H1 (cell line): ENCODE measurements at regions not wholly inside any gene's neighbourhood (a gene's known extent, or its start where the extent isn't known, plus 50 kb on each side); places are given as distances from the start of the nearest gene placed in this dataset.

Experiments used
- CTCF ChIA-PET: fragments of 300-600 bp; sonication (Branson Sonifier 250); formaldehyde crosslinking; loops from one replicate; lab custom pipeline; 2021; ENCODE audit not compliant: partially characterized antibody; lab: Charles Lee
- POLR2A ChIA-PET: fragments of 300-600 bp; sonication (Branson Sonifier 250); formaldehyde crosslinking; loops from one replicate; lab custom pipeline; 2021; ENCODE audit warnings: inconsistent platforms; ENCODE audit not compliant: partially characterized antibody; lab: Charles Lee
- DNase-seq, 2 experiments: peaks; one replicate each; pipeline versions ENCODE4 v3.0.0 to v3.0.0-alpha.2; 2010 to 2022; ENCODE audit warnings: low spot score in 2 of 2, low read depth in 1 of 2, mixed read lengths in 1 of 2
- FAIRE-seq: peaks from 2 replicates; lab custom pipeline; 2011; peaks lifted over from hg19 to GRCh38; lab: Jason Lieb, UNC
- H2AFZ ChIP-seq: 2 replicates; pipeline ENCODE4 v1.8.1; 2012; ENCODE audit warnings: low read length, inconsistent platforms
- H2AK5ac ChIP-seq: 2 replicates; pipeline ENCODE4 v1.6.1; 2013; ENCODE audit warnings: low read depth, low read length
- H2BK120ac ChIP-seq: replicated peaks from 2 replicates; pipeline ENCODE3; 2013; ENCODE audit warnings: low read depth, low read length, inconsistent platforms
- H2BK12ac ChIP-seq: 2 replicates; pipeline ENCODE4 v1.6.1; 2013; ENCODE audit warnings: low read depth, low read length
- H2BK15ac ChIP-seq: 2 replicates; pipeline ENCODE4 v1.6.1; 2013; ENCODE audit warnings: low read length
- H2BK20ac ChIP-seq: 2 replicates; pipeline ENCODE4 v1.6.1; 2013; ENCODE audit warnings: low read length
- H2BK5ac ChIP-seq: 2 replicates; pipeline ENCODE4 v1.6.1; 2013; ENCODE audit warnings: low read depth, low read length
- H3K14ac ChIP-seq: 2 replicates; pipeline ENCODE4 v1.6.1; 2013; ENCODE audit warnings: inconsistent platforms; ENCODE audit not compliant: insufficient read length
- H3K18ac ChIP-seq: 2 replicates; pipeline ENCODE4 v1.6.1; 2013; ENCODE audit warnings: low read length; ENCODE audit errors: extremely low read depth
- H3K23ac ChIP-seq: 2 replicates; pipeline ENCODE4 v1.6.1; 2013; ENCODE audit warnings: inconsistent platforms; ENCODE audit not compliant: insufficient read length
- H3K23me2 ChIP-seq: 2 replicates; pipeline ENCODE4 v1.6.1; 2013; ENCODE audit warnings: low read depth, low read length
- H3K27ac ChIP-seq: 2 replicates; pipeline ENCODE4 v1.6.1; 2011; ENCODE audit warnings: low read depth, low read length, inconsistent platforms
- H3K27me3 ChIP-seq, 4 experiments: replicated peaks in 1 of 4; 1 replicate in 1 of 4; 2 replicates in 3 of 4; pipeline versions ENCODE4 v1.6.1 to v1.8.1; 2011 to 2013; ENCODE audit warnings: low read length in 3 of 4, mild to moderate bottlenecking in 3 of 4, inconsistent platforms in 2 of 4, mixed read lengths in 2 of 4, moderate library complexity in 1 of 4; ENCODE audit not compliant: control insufficient read depth in 3 of 4, insufficient read depth in 3 of 4; ENCODE audit errors: extremely low read depth in 1 of 4
- H3K36me3 ChIP-seq, 4 experiments: 2 replicates each; pipeline versions ENCODE4 v1.6.1 to v1.8.1; 2011 to 2013; ENCODE audit warnings: mild to moderate bottlenecking in 4 of 4, low read length in 3 of 4, moderate library complexity in 2 of 4, control low read depth in 1 of 4, inconsistent platforms in 1 of 4; ENCODE audit not compliant: insufficient read depth in 4 of 4, control insufficient read depth in 2 of 4
- H3K4ac ChIP-seq: replicated peaks from 2 replicates; pipeline ENCODE3; 2013; ENCODE audit warnings: low read length, low read depth, mixed read lengths, inconsistent platforms; ENCODE audit not compliant: insufficient read length
- H3K4me1 ChIP-seq, 4 experiments: replicated peaks in 1 of 4; 1 replicate in 1 of 4; 2 replicates in 3 of 4; pipeline versions ENCODE4 v1.6.1 to v1.8.1; 2011 to 2013; ENCODE audit warnings: low read length in 3 of 4, inconsistent platforms in 2 of 4, mixed read lengths in 1 of 4; ENCODE audit not compliant: insufficient read depth in 4 of 4, control insufficient read depth in 3 of 4
- H3K4me2 ChIP-seq, 2 experiments: 2 replicates each; pipeline versions ENCODE4 v1.6.1 to v1.8.1; 2011 to 2013; ENCODE audit warnings: low read depth in 2 of 2, low read length in 2 of 2, control low read depth in 1 of 2, inconsistent platforms in 1 of 2, mild to moderate bottlenecking in 1 of 2; ENCODE audit not compliant: insufficient read depth in 1 of 2
- H3K4me3 ChIP-seq, 4 experiments: fragments of 200-600, 300-600 bp in 1 of 4; sonication (generic), shearing (Covaris generic), sonication (Bioruptor Twin) in 1 of 4; 2 replicates each; pipeline versions ENCODE4 v1.5.1 to v1.8.1; 2011 to 2016; ENCODE audit warnings: low read length in 4 of 4, low read depth in 3 of 4, control low read depth in 2 of 4, inconsistent platforms in 2 of 4, mild to moderate bottlenecking in 2 of 4, mixed read lengths in 1 of 4, moderate library complexity in 1 of 4; ENCODE audit not compliant: insufficient read depth in 2 of 4; ENCODE audit errors: extremely low read depth in 1 of 4
- H3K56ac ChIP-seq: replicated peaks from 2 replicates; pipeline ENCODE3; 2013; ENCODE audit warnings: low read depth, mild to moderate bottlenecking, mixed read lengths, low read length, inconsistent platforms; ENCODE audit not compliant: insufficient read length
- H3K79me1 ChIP-seq: 2 replicates; pipeline ENCODE4 v1.6.1; 2013; ENCODE audit warnings: low read depth, low read length, control low read depth
- H3K79me2 ChIP-seq, 2 experiments: 2 replicates each; pipeline versions ENCODE4 v1.6.1 to v1.8.1; 2012 to 2013; ENCODE audit warnings: low read length in 2 of 2, mild to moderate bottlenecking in 2 of 2, inconsistent platforms in 1 of 2; ENCODE audit not compliant: insufficient read depth in 2 of 2, control insufficient read depth in 1 of 2
- H3K9ac ChIP-seq, 4 experiments: replicated peaks in 1 of 4; 1 replicate in 1 of 4; 2 replicates in 3 of 4; pipeline versions ENCODE4 v1.6.1 to v1.8.1; 2011 to 2013; ENCODE audit warnings: low read depth in 3 of 4, low read length in 3 of 4, control low read depth in 2 of 4, mild to moderate bottlenecking in 2 of 4, moderate library complexity in 2 of 4, inconsistent platforms in 1 of 4; ENCODE audit errors: extremely low read depth in 1 of 4
- H3K9me3 ChIP-seq, 2 experiments: 2 replicates each; pipeline versions ENCODE4 v1.6.1 to v1.8.1; 2012 to 2013; ENCODE audit warnings: mild to moderate bottlenecking in 2 of 2, moderate library complexity in 2 of 2, control low read depth in 1 of 2, inconsistent platforms in 1 of 2, low read depth in 1 of 2, low read length in 1 of 2, mixed read lengths in 1 of 2; ENCODE audit not compliant: insufficient read depth in 2 of 2
- H4K20me1 ChIP-seq, 2 experiments: replicated peaks in 1 of 2; 2 replicates each; pipeline versions ENCODE3 to v1.8.1; 2011 to 2013; ENCODE audit warnings: inconsistent platforms in 2 of 2, low read length in 2 of 2, mild to moderate bottlenecking in 1 of 2; ENCODE audit not compliant: insufficient read depth in 2 of 2, control insufficient read depth in 1 of 2
- H4K5ac ChIP-seq: 2 replicates; pipeline ENCODE4 v1.6.1; 2013; ENCODE audit warnings: low read length, low read depth, mixed read lengths, inconsistent platforms; ENCODE audit not compliant: insufficient read length
- H4K8ac ChIP-seq: 2 replicates; pipeline ENCODE4 v1.8.0; 2013; ENCODE audit warnings: mild to moderate bottlenecking, moderate library complexity, low read length, inconsistent platforms; ENCODE audit not compliant: insufficient read depth; ENCODE audit errors: extremely low read depth
- H4K91ac ChIP-seq: replicated peaks from 2 replicates; pipeline ENCODE3; 2013; ENCODE audit warnings: low read length, mixed read lengths, inconsistent platforms; ENCODE audit not compliant: insufficient read length
- CTCF ChIP-seq, 3 experiments: IDR thresholded peaks; 1 replicate in 2 of 3; 2 replicates in 1 of 3; pipeline versions ENCODE4 v1.5.1 to v1.6.1; 2011; ENCODE audit warnings: low read length in 3 of 3, mild to moderate bottlenecking in 3 of 3, inconsistent platforms in 2 of 3, low read depth in 1 of 3, moderate library complexity in 1 of 3; ENCODE audit not compliant: insufficient read depth in 1 of 3; ENCODE audit errors: control extremely low read depth in 1 of 3
- ZNF274 ChIP-seq: IDR thresholded peaks from 2 replicates; pipeline ENCODE4 v1.7.0; 2012; ENCODE audit warnings: low read length, borderline replicate concordance; ENCODE audit errors: extremely low read depth
- WGBS, 2 experiments: shearing (Covaris generic) in 1 of 2; methylation state at CpG; one replicate each; pipeline versions ENCODE4 v1.1.6 to v1.1.7; 2013 to 2015; ENCODE audit warnings: low lambda C conversion rate in 2 of 2, mixed read lengths in 2 of 2, inconsistent platforms in 1 of 2, low coverage in 1 of 2, missing lambda C conversion rate in 1 of 2; ENCODE audit not compliant: insufficient replicate concordance in 2 of 2, insufficient coverage in 1 of 2, insufficient read length in 1 of 2; ENCODE audit errors: extremely low coverage in 1 of 2, missing lambda C conversion rate in 1 of 2; 5-methylcytosine and 5-hydroxymethylcytosine counted together

- H2BK12ac ChIP-seq = no peak overlapping the region
Measured at GRCh38 chr1:38208716-38209632, 162.4 kb upstream of the POU3F1 start.

More at GRCh38 chr1:38208716-38209632, 162.4 kb upstream of the POU3F1 start:
- no peak overlapping the region for H2BK120ac ChIP-seq
- no peak overlapping the region for H3K18ac ChIP-seq
- no peaks in the 10 kb centered on the region for H3K79me2 ChIP-seq
- H3K4me1 ChIP-seq = peaks cover 0 to 4% (median under 1%) of the 10 kb centered on the region in 4 experiments; a peak in 2 of 7 replicates
- TF ChIP-seq CTCF (IDR thresholded peaks at IDR 0.05; ENCODE audit: control extremely low read depth in 1 of 3, insufficient read depth in 1 of 3, low read depth in 1 of 3, low read length in 3 of 3) (peak in 1 of 3 experiments; percentile 18; a peak in 1 of 4 replicates), ZNF274 (no peak)
- no peaks in the 10 kb centered on the region for H3K9me3 ChIP-seq
- H4K5ac ChIP-seq = no peak overlapping the region
- H3K27ac ChIP-seq = no peak overlapping the region
- no peak overlapping the region for H3K4ac ChIP-seq
- no peaks in the 10 kb centered on the region for H3K79me1 ChIP-seq
- H2BK15ac ChIP-seq = no peak overlapping the region
- no peak overlapping the region; the same call in 1 of the 2 replicates for H2AK5ac ChIP-seq
- WGBS, 2 experiments = 91% methylated on average over 9 of the region's 9 CpGs; no CpG with 5 or more reads in 1 of the 2 experiments
- no peaks in the 10 kb centered on the region for H3K36me3 ChIP-seq
- H3K4me3 ChIP-seq = no peak overlapping the region
- no peak overlapping the region for H3K9ac ChIP-seq
- H2BK20ac ChIP-seq = no peak overlapping the region
- H3K4me2 ChIP-seq = no peak overlapping the region
- no peaks in the 10 kb centered on the region; a peak in 1 of 7 replicates for H3K27me3 ChIP-seq
- H2BK5ac ChIP-seq = peak overlapping the region; percentile 21; the same call in 1 of the 2 replicates
- no peaks in the 10 kb centered on the region for H3K23me2 ChIP-seq
- H3K23ac ChIP-seq = no peak overlapping the region
- H3K56ac ChIP-seq = no peak overlapping the region
- no peak overlapping the region for H4K91ac ChIP-seq
- no peak overlapping the region for H2AFZ ChIP-seq
- no peak overlapping the region; the same call in 1 of the 2 replicates for H4K8ac ChIP-seq
- FAIRE-seq = no peak
- no peaks in the 10 kb centered on the region for H4K20me1 ChIP-seq
- no peak overlapping the region for H3K14ac ChIP-seq
- ChIA-PET CTCF (interaction anchor here (1.0 to 2.5 kb wide), 5 partner anchors 10 to 294 kb away, joined by 3 to 6 read pairs (median 4); no protein-coding TSS in a partner anchor), POLR2A (interaction anchor here (1.1 to 1.4 kb wide), 3 partner anchors 10 to 371 kb away, joined by 3 to 4 read pairs (median 3); no protein-coding TSS in a partner anchor)
- DNase-seq = no peak
